MM.1S (cell line): ENCODE measurements at regions not wholly inside any gene's neighbourhood (a gene's known extent, or its start where the extent isn't known, plus 50 kb on each side); places are given as distances from the start of the nearest gene placed in this dataset.

Experiments
- DNase-seq: peaks from one replicate; pipeline ENCODE4 v3.0.0-alpha.2; 2015
- H2AFZ ChIP-seq: fragments of 300-600 bp; sonication (generic); 2 replicates; pipeline ENCODE4 v1.6.0; 2016; ENCODE audit warnings: antibody characterized with exemption, low read length
- H3F3A ChIP-seq: fragments of 300-600 bp; sonication (generic); 2 replicates; pipeline ENCODE4 v1.6.1; 2016; ENCODE audit warnings: mild to moderate bottlenecking, antibody characterized with exemption, low read length, moderate library complexity, mixed read lengths; ENCODE audit not compliant: insufficient read depth
- H3K27ac ChIP-seq: fragments of 300-600 bp; sonication (generic); 2 replicates; pipeline ENCODE4 v1.5.1; 2016; ENCODE audit warnings: mild to moderate bottlenecking, low read length
- H3K27me3 ChIP-seq: fragments of 300-600 bp; sonication (generic); replicated peaks from 2 replicates; pipeline ENCODE4 v1.6.0; 2016; ENCODE audit warnings: low read length; ENCODE audit not compliant: insufficient read depth
- H3K36me3 ChIP-seq: fragments of 300-600 bp; sonication (generic); replicated peaks from 2 replicates; pipeline ENCODE4 v1.6.1; 2016; ENCODE audit warnings: mild to moderate bottlenecking, low read length, mixed read lengths; ENCODE audit not compliant: insufficient read depth
- H3K4me1 ChIP-seq: fragments of 300-600 bp; sonication (generic); 2 replicates; pipeline ENCODE4 v1.6.1; 2016; ENCODE audit warnings: low read length, mixed read lengths
- H3K4me2 ChIP-seq: fragments of 300-600 bp; sonication (generic); 2 replicates; pipeline ENCODE4 v1.6.0; 2016; ENCODE audit warnings: low read depth, low read length
- H3K4me3 ChIP-seq: fragments of 300-600 bp; sonication (generic); 2 replicates; pipeline ENCODE4 v1.5.1; 2016; ENCODE audit warnings: low read length, mixed read lengths
- H3K79me2 ChIP-seq: fragments of 300-600 bp; sonication (generic); 2 replicates; pipeline ENCODE4 v1.6.1; 2016; ENCODE audit warnings: mixed run types, low read length, mixed read lengths
- H3K9ac ChIP-seq: fragments of 300-600 bp; sonication (generic); 2 replicates; pipeline ENCODE4 v1.6.1; 2016; ENCODE audit warnings: low read length, mixed read lengths
- H3K9me2 ChIP-seq: fragments of 300-600 bp; sonication (generic); replicated peaks from 2 replicates; pipeline ENCODE4 v1.6.1; 2016; ENCODE audit warnings: mild to moderate bottlenecking, low read length, mixed read lengths; ENCODE audit not compliant: insufficient read depth
- H3K9me3 ChIP-seq: fragments of 300-600 bp; sonication (generic); replicated peaks from 2 replicates; pipeline ENCODE4 v1.6.1; 2016; ENCODE audit warnings: mild to moderate bottlenecking, low read length, mixed read lengths; ENCODE audit not compliant: insufficient read depth
- H4K20me1 ChIP-seq: fragments of 300-600 bp; sonication (generic); 2 replicates; pipeline ENCODE4 v1.6.1; 2016; ENCODE audit warnings: mild to moderate bottlenecking, low read length, moderate library complexity, mixed read lengths; ENCODE audit not compliant: insufficient read depth
- EZH2 ChIP-seq: fragments of 300-600 bp; sonication (generic); optimal IDR thresholded peaks from 2 replicates; pipeline ENCODE3; 2017; ENCODE audit warnings: low read depth, mild to moderate bottlenecking, antibody characterized with exemption, low read length, mixed read lengths
- EZH2phosphoT487 ChIP-seq: fragments of 300-600 bp; sonication (generic); IDR thresholded peaks from 2 replicates; pipeline ENCODE4 v1.6.1; 2018; ENCODE audit warnings: antibody characterized with exemption, low read length
- TF ChIP-seq, protein P1 (sequence below): fragments of 300-600 bp; sonication (generic); IDR thresholded peaks from 2 replicates; pipeline ENCODE4 v1.5.1; 2016; ENCODE audit warnings: antibody characterized with exemption, low read length, mixed read lengths

- Histone ChIP-seq H3K9me3 (no peaks in the 10 kb centered on the region), H3K9ac (no peak overlapping the region), H3K9me2 (no peaks in the 10 kb centered on the region), H3K4me2 (no peak overlapping the region), H3K36me3 (no peaks in the 10 kb centered on the region), H3F3A (peaks cover 9% of the 10 kb centered on the region; the same call in 1 of the 2 replicates), H4K20me1 (no peaks in the 10 kb centered on the region), H3K79me2 (no peaks in the 10 kb centered on the region), H2AFZ (no peak overlapping the region), H3K27me3 (no peaks in the 10 kb centered on the region), H3K4me1 (peaks cover 15% of the 10 kb centered on the region), H3K4me3 (no peak overlapping the region), H3K27ac (no peak overlapping the region)
- TF ChIP-seq, protein P1, sequence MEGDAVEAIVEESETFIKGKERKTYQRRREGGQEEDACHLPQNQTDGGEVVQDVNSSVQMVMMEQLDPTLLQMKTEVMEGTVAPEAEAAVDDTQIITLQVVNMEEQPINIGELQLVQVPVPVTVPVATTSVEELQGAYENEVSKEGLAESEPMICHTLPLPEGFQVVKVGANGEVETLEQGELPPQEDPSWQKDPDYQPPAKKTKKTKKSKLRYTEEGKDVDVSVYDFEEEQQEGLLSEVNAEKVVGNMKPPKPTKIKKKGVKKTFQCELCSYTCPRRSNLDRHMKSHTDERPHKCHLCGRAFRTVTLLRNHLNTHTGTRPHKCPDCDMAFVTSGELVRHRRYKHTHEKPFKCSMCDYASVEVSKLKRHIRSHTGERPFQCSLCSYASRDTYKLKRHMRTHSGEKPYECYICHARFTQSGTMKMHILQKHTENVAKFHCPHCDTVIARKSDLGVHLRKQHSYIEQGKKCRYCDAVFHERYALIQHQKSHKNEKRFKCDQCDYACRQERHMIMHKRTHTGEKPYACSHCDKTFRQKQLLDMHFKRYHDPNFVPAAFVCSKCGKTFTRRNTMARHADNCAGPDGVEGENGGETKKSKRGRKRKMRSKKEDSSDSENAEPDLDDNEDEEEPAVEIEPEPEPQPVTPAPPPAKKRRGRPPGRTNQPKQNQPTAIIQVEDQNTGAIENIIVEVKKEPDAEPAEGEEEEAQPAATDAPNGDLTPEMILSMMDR, result no peak
- TF ChIP-seq EZH2phosphoT487, result no peak
- no peak for DNase-seq
Measured at GRCh38 chr13:50389726-50390125, 374.5 kb downstream of the KCNRG start.

DNA sequence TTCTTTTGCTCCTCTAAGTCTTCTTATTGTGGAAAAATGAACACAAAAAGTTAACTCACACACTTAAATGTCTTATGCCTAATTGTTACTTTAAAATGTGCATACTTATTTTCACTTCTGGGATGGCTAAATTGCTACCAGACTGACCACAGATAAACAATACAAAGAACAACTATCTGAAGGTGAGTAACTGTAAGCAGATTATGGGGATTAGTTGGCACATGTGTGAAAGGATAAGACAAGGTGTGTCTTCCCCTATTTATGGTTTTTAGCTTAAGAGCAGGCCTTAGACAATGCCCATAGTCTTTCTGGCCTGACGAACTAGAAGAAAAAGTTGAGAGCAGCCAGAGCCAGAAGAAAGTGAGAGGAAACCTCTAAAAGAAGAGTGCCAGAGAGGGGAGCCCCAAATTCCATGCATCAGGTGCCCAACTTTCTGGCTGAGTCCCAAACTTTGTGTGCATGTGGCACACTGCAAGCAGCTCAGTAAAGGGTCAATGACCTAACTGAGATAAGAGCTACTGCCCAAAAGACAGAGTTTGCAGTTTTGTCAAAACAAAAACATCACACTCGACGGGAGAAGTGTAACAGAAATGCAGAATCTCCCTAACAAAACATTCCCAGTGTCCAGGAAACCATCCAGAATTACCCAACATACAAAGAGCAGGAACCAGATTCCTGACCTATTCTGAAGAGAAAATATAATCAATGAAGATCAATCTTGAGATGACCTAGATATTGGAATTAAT, 375.4 kb downstream of the KCNRG start:
- Histone ChIP-seq H3K9ac (no peak overlapping the region), H3K9me2 (no peaks in the 10 kb centered on the region), H4K20me1 (no peaks in the 10 kb centered on the region), H3K36me3 (no peaks in the 10 kb centered on the region), H3K79me2 (no peaks in the 10 kb centered on the region), H3F3A (peaks cover 9% of the 10 kb centered on the region; the same call in 1 of the 2 replicates), H3K4me2 (no peak overlapping the region), H3K9me3 (no peaks in the 10 kb centered on the region), H3K4me3 (no peak overlapping the region), H3K27me3 (no peaks in the 10 kb centered on the region), H3K4me1 (peaks cover 15% of the 10 kb centered on the region), H3K27ac (no peak overlapping the region), H2AFZ (no peak overlapping the region)
- no peak for DNase-seq
- TF ChIP-seq EZH2 (no peak), EZH2phosphoT487 (no peak)
- TF ChIP-seq, protein P1, result no peak

DNA sequence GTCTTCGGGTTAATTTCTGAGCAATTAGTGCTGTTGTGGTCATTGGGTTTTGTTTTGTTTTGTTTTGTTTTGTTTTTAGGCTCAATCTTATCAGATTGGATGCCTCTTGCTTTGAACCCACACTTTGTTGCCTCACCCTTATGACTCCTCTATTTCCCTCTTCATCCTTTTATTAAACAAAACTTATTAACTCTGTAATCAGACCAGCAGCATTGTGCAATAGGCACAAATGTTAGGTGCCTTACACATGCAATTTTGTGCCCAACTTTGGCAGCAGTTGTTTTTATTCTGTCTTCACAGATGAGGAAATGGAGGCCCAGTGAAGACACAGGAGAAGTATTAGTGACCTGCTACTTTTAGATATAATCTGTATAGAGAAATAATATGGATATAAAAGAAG, 377.7 kb downstream of the KCNRG start:
- Histone ChIP-seq H3K36me3 (no peaks in the 10 kb centered on the region), H3K9me3 (no peaks in the 10 kb centered on the region), H3K27ac (no peak overlapping the region), H3K27me3 (no peaks in the 10 kb centered on the region), H4K20me1 (no peaks in the 10 kb centered on the region), H3K4me3 (no peak overlapping the region), H3K9ac (no peak overlapping the region), H2AFZ (no peak overlapping the region), H3F3A (no peaks in the 10 kb centered on the region), H3K4me1 (peaks cover 5% of the 10 kb centered on the region), H3K4me2 (no peak overlapping the region), H3K9me2 (no peaks in the 10 kb centered on the region), H3K79me2 (no peaks in the 10 kb centered on the region)
- TF ChIP-seq EZH2, result no peak
- no peak for DNase-seq

GRCh38 chr13:50393628-50394027, 378.4 kb downstream of the KCNRG start:
- Histone ChIP-seq H3F3A (no peaks in the 10 kb centered on the region), H3K9me3 (no peaks in the 10 kb centered on the region), H3K4me2 (no peak overlapping the region), H4K20me1 (no peaks in the 10 kb centered on the region), H3K36me3 (no peaks in the 10 kb centered on the region), H3K9ac (no peak overlapping the region), H3K79me2 (no peaks in the 10 kb centered on the region), H2AFZ (no peak overlapping the region), H3K4me1 (no peaks in the 10 kb centered on the region), H3K9me2 (no peaks in the 10 kb centered on the region), H3K27ac (no peak overlapping the region), H3K4me3 (no peak overlapping the region), H3K27me3 (no peaks in the 10 kb centered on the region)
- TF ChIP-seq EZH2 (no peak), EZH2phosphoT487 (no peak)
- TF ChIP-seq, protein P1, result no peak
- no peak for DNase-seq
